GM12864 (cell line): ENCODE measurements at regions not wholly inside any gene's neighbourhood (a gene's known extent, or its start where the extent isn't known, plus 50 kb on each side); places are given as distances from the start of the nearest gene placed in this dataset.

Experiments used
- DNase-seq: peaks from one replicate; pipeline ENCODE4 v3.0.0-alpha.2; 2011; ENCODE audit warnings: low read depth
- H3K4me3 ChIP-seq: 2 replicates; pipeline ENCODE4 v1.5.1; 2011; ENCODE audit warnings: mild to moderate bottlenecking, low read depth, low read length, control low read depth
- CTCF ChIP-seq: IDR thresholded peaks from 2 replicates; pipeline ENCODE4 v1.5.1; 2011; ENCODE audit warnings: low read depth, mild to moderate bottlenecking, moderate library complexity, low read length, control low read depth, inconsistent platforms; ENCODE audit errors: missing control alignments

GRCh38 chr2:176613323-176613987 is 344.2 kb downstream of the MTX2 start:
- DNase-seq, result no peak
- no peak for TF ChIP-seq CTCF
- no peak overlapping the region for H3K4me3 ChIP-seq

DNA sequence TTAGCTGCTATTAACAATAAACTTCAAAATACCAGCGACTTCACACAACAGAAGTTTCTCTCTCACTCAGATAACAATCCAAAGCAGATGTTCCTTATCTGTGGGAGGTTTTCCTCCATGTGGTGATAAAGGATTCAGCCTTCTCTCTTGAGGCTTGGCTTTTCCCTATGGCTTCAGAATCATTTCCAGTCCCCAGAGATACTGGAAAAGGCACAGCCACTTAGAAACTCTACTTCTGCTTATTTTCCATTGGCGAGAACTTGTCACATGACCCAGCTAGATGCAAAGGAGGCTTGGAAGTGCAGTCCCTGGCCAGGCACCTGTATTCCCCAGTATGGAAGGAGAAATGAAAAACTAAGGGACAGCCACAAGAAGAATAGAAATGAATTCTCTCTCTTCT is 344.8 kb downstream of the MTX2 start:
- TF ChIP-seq CTCF, result no peak
- DNase-seq, result no peak
- no peak overlapping the region for H3K4me3 ChIP-seq

DNA sequence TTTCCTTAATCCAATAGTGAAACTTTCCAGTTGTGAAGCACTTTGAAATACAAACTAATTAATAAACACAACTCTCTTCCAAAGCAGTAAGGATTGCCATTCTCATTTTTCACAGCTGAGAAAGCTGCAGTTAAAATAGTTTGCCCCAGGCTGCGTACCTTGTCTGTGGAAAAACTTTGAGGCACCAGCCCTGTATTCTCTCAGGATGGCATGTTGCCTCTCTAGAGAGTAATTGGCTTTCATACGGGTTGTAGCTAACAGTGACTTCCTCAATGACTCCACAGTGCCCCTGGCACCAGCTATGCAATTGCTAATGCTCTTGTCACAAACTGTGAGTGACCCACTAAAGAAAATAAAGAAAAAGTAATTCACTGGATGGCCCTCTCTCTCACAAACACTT is 345.7 kb downstream of the MTX2 start:
- DNase-seq, result no peak
- no peak overlapping the region for H3K4me3 ChIP-seq
- no peak for TF ChIP-seq CTCF

DNA sequence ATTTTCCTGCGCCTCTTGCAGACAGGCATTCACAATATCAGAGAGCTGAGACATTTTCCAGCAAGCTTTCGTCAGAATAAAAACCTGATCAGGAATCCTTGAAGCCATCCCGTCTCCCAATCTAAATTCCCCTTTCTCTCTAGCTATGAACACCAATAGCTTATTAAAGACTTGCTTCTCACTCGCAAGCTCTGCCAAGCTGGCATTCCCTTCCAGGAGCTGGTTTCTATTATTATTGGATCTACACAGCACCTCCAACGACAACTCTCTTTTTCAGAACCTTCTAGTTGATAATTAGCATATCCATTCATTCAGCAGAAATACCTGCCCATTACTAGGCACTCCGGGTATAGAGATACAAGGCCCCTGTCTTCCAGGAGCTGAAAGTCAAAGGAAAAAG is 350.3 kb downstream of the MTX2 start:
- DNase-seq, result no peak
- no peak for TF ChIP-seq CTCF
- no peak overlapping the region for H3K4me3 ChIP-seq

DNA sequence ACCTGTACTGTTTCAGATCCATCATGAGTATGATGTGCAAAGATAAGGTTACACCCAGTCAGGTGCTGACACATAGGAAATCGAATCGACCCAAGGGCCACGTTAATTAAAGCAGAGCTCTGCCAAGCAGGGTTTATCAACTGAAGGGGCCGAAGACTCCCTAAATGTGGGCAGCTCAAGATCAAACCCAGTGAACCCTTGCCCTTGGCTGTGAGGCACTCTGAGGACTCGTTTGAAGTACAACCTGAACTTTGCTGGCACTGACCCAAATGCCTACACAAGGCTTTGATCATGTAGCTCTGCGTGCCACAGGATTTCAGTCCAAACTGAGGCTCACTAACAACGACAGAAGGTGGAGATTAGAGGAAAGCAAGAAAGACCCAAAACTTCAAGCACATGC is 352.1 kb downstream of the MTX2 start:
- H3K4me3 ChIP-seq, result no peak overlapping the region
- TF ChIP-seq CTCF, result no peak
- DNase-seq, result no peak

DNA sequence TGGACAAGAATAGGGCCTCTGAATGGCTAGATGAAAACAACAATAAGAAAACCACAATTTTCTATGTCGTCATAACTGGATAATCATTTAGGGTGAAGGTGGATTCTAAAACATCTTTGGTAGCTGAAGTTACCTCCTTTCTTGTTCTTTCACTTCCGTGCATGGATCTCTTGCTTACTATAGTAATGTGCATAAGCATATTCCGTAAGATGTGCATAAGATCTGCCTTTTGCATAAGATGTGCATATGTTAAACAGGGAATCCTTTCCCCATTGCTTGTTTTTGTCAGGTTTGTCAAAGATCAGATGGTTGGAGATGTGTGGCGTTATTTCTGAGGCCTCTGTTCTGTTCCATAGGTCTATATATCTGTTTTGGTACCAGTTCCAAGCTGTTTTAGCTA is 353.6 kb downstream of the MTX2 start:
- DNase-seq, result no peak
- TF ChIP-seq CTCF, result no peak
- no peak overlapping the region for H3K4me3 ChIP-seq

- no peak for DNase-seq
- no peak for TF ChIP-seq CTCF
- no peak overlapping the region for H3K4me3 ChIP-seq
These were observed 357.6 kb downstream of the MTX2 start for GRCh38 chr2:176626796-176627195.
